Esophagus muscularis mucosa (tissue), 4 donors: ENCODE measurements at regions not wholly inside any gene's neighbourhood (a gene's known extent, or its start where the extent isn't known, plus 50 kb on each side); places are given as distances from the start of the nearest gene placed in this dataset.

Experiments
- DNase-seq: peaks from one replicate; pipeline ENCODE4 v3.0.0-alpha.2; 2017; ENCODE audit errors: extremely low spot score
- H3K27ac ChIP-seq, 4 donors: fragments of 200-600 bp; sonication (generic); replicated peaks in 1 of 4; 1 replicate in 3 of 4; 2 replicates in 1 of 4; pipeline ENCODE4 v1.5.1; 2016 to 2019; ENCODE audit warnings: mild to moderate bottlenecking in 1 of 4
- H3K27me3 ChIP-seq, 4 donors: fragments of 200-600 bp; sonication (generic); one replicate each; pipeline versions ENCODE4 v1.5.1 to v1.6.0; 2016 to 2019
- H3K36me3 ChIP-seq, 4 donors: fragments of 200-600 bp; sonication (generic); one replicate each; pipeline ENCODE4 v1.5.1; 2016 to 2019
- H3K4me1 ChIP-seq, 4 donors: fragments of 200-600 bp; sonication (generic); one replicate each; pipeline ENCODE4 v1.5.1; 2016 to 2019
- H3K4me3 ChIP-seq, 4 donors: fragments of 200-600 bp; sonication (generic); 1 replicate in 2 of 4; 2 replicates in 2 of 4; pipeline ENCODE4 v1.5.1; 2016 to 2019; ENCODE audit warnings: mild to moderate bottlenecking in 4 of 4, moderate library complexity in 1 of 4
- H3K9me3 ChIP-seq, 4 donors: fragments of 200-600 bp; sonication (generic); 1 replicate in 3 of 4; 2 replicates in 1 of 4; pipeline ENCODE4 v1.5.1; 2016 to 2019
- CTCF ChIP-seq, 3 experiments: fragments of 200-600 bp in 2 of 3; fragments of 450-650 bp in 1 of 3; sonication (generic) in 2 of 3; IDR thresholded peaks; one replicate each; pipeline ENCODE4 v1.5.1; 2017 to 2019; ENCODE audit warnings: antibody characterized with exemption in 3 of 3, mild to moderate bottlenecking in 2 of 3, moderate library complexity in 1 of 3
- EP300 ChIP-seq: sonication (generic); formaldehyde crosslinking; IDR thresholded peaks from one replicate; pipeline ENCODE4 v1.6.1; 2017; ENCODE audit warnings: antibody characterized with exemption
- POLR2A ChIP-seq: fragments of 450-650 bp; IDR thresholded peaks from one replicate; pipeline ENCODE4 v1.6.1; 2017; ENCODE audit warnings: antibody characterized with exemption, moderate library complexity, mild to moderate bottlenecking, low read depth
- POLR2AphosphoS5 ChIP-seq, 2 donors: sonication (generic); formaldehyde crosslinking; IDR thresholded peaks; one replicate each; pipeline ENCODE4 v1.6.1; 2017; ENCODE audit warnings: antibody characterized with exemption in 2 of 2
- WGBS: methylation state at CpG from one replicate; pipeline ENCODE4 v1.1.5; 2018; 5-methylcytosine and 5-hydroxymethylcytosine counted together
- intact Hi-C: fragments of 100-400 bp; cut with DNase I; formaldehyde crosslinking; loops from one replicate; pipeline ENCODE4 v1.15.1; 2023

GRCh38 chr11:19382131-19382611 is 141.4 kb upstream of the E2F8 start:
- 71% methylated on average over 16 of the region's 16 CpGs for WGBS
- Histone ChIP-seq H3K27ac (no peak overlapping the region), H3K27me3 (peaks cover 0 to 53% (median 0%) of the 10 kb centered on the region in 4 donors), H3K36me3 (no peaks in the 10 kb centered on the region), H3K9me3 (no peaks in the 10 kb centered on the region), H3K4me3 (no peak overlapping the region), H3K4me1 (no peaks in the 10 kb centered on the region)
- no peak for DNase-seq
- intact Hi-C loops: no loop called here
- TF ChIP-seq EP300 (no peak), POLR2A (no peak), POLR2AphosphoS5 (IDR thresholded peaks at IDR 0.05) (no peak), CTCF (IDR thresholded peaks at IDR 0.05) (no peak)

DNA sequence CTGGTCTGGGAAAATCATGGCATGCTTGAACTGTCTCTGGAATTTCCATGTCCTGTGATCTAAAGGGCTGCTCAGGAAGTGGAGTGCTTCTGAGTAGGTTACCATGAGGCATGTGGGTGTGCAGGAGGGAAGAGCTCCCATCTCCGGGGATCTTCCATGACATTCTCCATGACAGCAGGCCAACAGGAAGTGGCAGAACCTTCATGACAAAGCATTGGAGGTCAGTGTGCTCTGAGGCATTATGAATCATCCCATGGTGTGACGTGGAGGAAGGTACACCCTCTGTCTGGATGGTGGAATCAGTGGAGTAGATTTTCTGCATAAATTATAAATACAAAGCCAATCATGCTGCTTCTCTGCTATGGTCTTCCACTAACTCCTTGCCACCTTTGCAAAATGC is 139.6 kb upstream of the E2F8 start:
- DNase-seq: no peak
- TF ChIP-seq CTCF (IDR thresholded peaks at IDR 0.05): no peak
- no peak for TF ChIP-seq EP300
- no peak for TF ChIP-seq POLR2AphosphoS5 (IDR thresholded peaks at IDR 0.05)
- no peak for TF ChIP-seq POLR2A
- intact Hi-C loops: no loop called here
- no peaks in the 10 kb centered on the region for H3K9me3 ChIP-seq
- H3K27me3 ChIP-seq: peaks cover 0 to 57% (median 0%) of the 10 kb centered on the region in 4 donors
- no peaks in the 10 kb centered on the region for H3K4me1 ChIP-seq
- H3K4me3 ChIP-seq: no peak overlapping the region
- no peaks in the 10 kb centered on the region for H3K36me3 ChIP-seq
- WGBS: 69% methylated on average over 2 of the region's 2 CpGs
- no peak overlapping the region for H3K27ac ChIP-seq

DNA sequence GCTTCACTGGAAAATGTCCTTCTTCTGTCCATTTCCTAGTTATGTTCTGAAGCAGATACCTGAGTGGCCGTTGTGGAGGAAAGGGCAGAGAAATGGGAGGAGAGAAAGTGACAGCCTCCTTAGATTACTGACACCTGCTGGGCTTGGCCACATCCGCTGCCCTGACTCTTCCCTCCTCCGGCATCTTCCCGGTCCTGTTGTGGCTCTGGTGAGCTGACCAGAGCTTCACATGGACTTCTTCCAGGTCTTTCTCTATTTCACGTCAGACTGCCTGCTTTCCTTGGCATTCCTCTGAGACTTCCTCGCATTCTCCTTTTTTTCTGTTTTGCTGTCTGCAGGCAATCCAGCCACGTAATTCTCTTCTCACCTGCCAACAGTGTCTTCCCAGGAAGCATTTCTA is 138.7 kb upstream of the E2F8 start:
- H3K27ac ChIP-seq: no peak overlapping the region
- no peak overlapping the region for H3K4me3 ChIP-seq
- intact Hi-C loops: no loop called here
- TF ChIP-seq EP300: no peak
- no peak for TF ChIP-seq CTCF (IDR thresholded peaks at IDR 0.05)
- TF ChIP-seq POLR2AphosphoS5 (IDR thresholded peaks at IDR 0.05): no peak
- TF ChIP-seq POLR2A: no peak
- H3K9me3 ChIP-seq: no peaks in the 10 kb centered on the region
- WGBS: 51% methylated on average over 7 of the region's 7 CpGs
- no peak for DNase-seq
- no peaks in the 10 kb centered on the region for H3K36me3 ChIP-seq
- H3K4me1 ChIP-seq: no peaks in the 10 kb centered on the region
- H3K27me3 ChIP-seq: peaks cover 0 to 57% (median 0%) of the 10 kb centered on the region in 4 donors

GRCh38 chr11:19378814-19379213 is 138.1 kb upstream of the E2F8 start:
- DNase-seq: no peak
- H3K4me1 ChIP-seq: no peaks in the 10 kb centered on the region
- H3K36me3 ChIP-seq: no peaks in the 10 kb centered on the region
- no peak overlapping the region for H3K4me3 ChIP-seq
- H3K27me3 ChIP-seq: peaks cover 0 to 57% (median 0%) of the 10 kb centered on the region in 4 donors
- TF ChIP-seq POLR2A (no peak), CTCF (IDR thresholded peaks at IDR 0.05) (no peak), EP300 (no peak), POLR2AphosphoS5 (IDR thresholded peaks at IDR 0.05) (no peak)
- no peak overlapping the region for H3K27ac ChIP-seq
- H3K9me3 ChIP-seq: no peaks in the 10 kb centered on the region
- intact Hi-C loops: no loop called here
- 75% methylated on average over 2 of the region's 4 CpGs for WGBS

GRCh38 chr11:19377881-19378280 is 137.1 kb upstream of the E2F8 start:
- H3K4me3 ChIP-seq: no peak overlapping the region
- WGBS: 89% methylated on average over 4 of the region's 4 CpGs
- no peaks in the 10 kb centered on the region for H3K36me3 ChIP-seq
- H3K27ac ChIP-seq: no peak overlapping the region
- DNase-seq: no peak
- intact Hi-C loops: no loop called here
- H3K4me1 ChIP-seq: no peaks in the 10 kb centered on the region
- H3K9me3 ChIP-seq: no peaks in the 10 kb centered on the region
- TF ChIP-seq EP300 (no peak), POLR2A (no peak), POLR2AphosphoS5 (IDR thresholded peaks at IDR 0.05) (no peak), CTCF (IDR thresholded peaks at IDR 0.05) (no peak)
- H3K27me3 ChIP-seq: peaks cover 0 to 56% (median 0%) of the 10 kb centered on the region in 4 donors
